HG03565 (cell line): ENCODE measurements at regions not wholly inside any gene's neighbourhood (a gene's known extent, or its start where the extent isn't known, plus 50 kb on each side); places are given as distances from the start of the nearest gene placed in this dataset.

ENCODE experiments used
- ATAC-seq: cut with Tn5 transposase; IDR thresholded peaks from one replicate; pipeline ENCODE4 v1.9.1; 2021; ENCODE audit warnings: mild to moderate bottlenecking, moderate library complexity; ENCODE audit not compliant: unreplicated experiment

- ATAC-seq = no peak
Measured at GRCh38 chr1:239778208-239778813, 313.4 kb upstream of the FMN2 start.

DNA sequence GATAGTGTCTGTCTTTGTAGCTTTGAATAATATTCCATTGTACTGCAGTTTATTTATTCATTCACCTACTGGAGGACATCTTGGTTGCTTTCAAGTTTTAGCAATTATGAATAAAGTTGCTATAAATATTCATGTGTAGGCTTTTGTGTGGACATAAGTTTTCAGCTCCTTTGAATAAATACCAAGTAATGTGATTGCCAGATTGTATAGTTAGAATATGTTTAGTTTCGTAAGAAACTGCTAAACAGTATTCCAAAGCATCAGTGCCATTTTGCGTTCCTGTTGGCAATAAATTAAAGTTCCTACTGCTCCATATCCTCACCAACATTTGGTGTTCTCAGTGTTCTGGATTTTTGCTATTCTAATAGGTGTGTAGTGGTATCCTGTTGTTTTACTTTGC lies 311.7 kb upstream of the FMN2 start:
- no peak for ATAC-seq

DNA sequence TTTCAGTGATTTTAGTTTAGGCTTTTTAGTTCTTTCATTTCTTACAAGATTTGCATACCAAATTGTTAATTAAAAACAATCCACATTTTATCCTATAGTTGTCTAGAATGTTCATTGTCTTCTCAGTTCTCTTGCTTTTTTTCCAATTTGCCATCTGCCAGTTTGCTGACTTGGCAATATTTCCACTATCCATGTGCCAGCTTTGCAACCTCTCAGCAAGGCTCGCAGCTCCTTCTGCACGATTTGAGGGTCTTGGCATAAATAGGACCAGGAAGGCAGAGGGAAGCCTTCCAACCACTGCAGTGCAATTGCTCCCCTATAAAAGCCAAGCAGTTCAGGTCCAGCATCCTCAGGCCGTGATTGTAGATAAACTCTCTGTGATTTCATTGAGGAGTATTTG lies 306.8 kb upstream of the FMN2 start:
- ATAC-seq = no peak

- ATAC-seq = no peak
Measured at GRCh38 chr1:239785576-239785975, 306.1 kb upstream of the FMN2 start.

- ATAC-seq = no peak
Measured at GRCh38 chr1:239786464-239786863, 305.2 kb upstream of the FMN2 start.

DNA sequence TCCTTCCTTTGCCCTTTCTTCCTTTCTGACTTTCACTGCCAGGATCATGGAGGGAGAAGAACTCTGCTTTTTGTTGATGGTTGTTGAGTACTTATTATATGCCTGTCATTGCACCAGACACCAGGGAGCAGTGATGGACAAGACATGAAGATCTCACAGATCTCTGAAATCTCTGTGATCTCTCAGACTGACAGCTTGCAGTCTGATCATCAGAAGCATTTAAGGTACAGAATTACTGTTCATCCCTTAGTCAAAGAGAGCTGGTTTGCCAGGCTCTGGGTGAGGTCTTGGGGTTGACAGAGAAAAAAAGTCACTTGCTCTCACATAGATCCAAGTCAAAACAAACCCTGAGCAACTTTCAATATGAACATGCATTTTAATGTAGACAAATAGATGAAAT lies 299.5 kb upstream of the FMN2 start:
- no peak for ATAC-seq

DNA sequence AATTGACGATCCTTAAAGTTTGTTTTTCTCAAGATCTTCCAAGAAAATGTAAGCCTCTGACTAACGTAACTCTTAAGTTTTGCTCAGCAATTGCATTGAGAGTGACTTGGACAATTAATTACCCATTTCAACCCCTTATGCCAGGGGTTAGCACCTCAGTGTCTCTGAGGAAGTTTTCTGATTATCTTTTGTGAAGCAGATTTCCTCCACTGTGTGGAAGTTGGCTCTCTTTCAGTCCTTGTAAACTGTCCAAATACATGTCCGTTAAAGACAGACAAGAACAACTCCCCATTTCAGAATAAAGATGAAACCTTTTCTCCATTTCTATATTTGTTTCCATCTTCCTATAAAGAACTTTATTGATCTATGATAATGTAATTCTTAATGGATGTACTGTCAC lies 296.4 kb upstream of the FMN2 start:
- no peak for ATAC-seq

DNA sequence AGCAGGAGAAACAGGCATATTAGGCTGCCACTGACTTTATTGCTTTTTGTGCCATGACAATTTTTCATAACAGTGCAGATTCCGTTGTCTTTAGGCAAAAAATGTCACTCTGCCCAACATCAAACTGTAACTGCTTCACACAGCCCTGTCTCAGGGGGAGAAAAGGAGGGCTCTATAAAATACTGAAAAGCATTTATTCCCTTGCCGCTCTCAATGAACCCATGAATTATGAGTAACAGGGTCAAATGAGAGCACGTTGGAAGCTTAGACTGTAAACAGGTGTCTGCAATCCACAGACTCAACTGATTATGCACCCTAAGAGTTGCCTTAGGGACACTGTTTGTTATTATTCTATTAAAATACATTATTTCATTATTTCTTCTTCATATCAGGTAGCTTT lies 292.1 kb upstream of the FMN2 start:
- no peak for ATAC-seq

GRCh38 chr1:239800861-239801260 lies 290.8 kb upstream of the FMN2 start:
- no peak for ATAC-seq

- no peak for ATAC-seq
Measured at GRCh38 chr1:239802275-239802674, 289.4 kb upstream of the FMN2 start.

DNA sequence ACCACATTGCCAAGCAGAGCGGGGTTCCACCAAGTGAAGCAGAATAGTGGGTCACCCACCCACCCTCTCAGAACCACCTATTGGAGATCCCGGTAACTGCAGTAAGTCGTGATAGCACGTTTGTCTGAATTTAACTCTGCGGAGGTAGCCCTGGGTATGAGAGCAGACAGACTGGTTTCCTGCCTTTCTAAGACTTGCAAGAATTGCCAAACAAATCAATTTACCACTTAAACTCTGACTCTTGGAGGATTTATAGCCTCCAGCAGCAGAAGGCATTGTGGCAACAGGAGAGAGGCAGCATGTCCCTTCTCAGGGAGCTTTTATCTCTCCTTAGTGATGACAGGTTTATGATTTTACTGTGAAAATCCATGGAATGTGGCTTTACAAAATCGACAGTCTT lies 287.9 kb upstream of the FMN2 start:
- no peak for ATAC-seq

GRCh38 chr1:239804266-239804665 lies 287.4 kb upstream of the FMN2 start:
- ATAC-seq = no peak

DNA sequence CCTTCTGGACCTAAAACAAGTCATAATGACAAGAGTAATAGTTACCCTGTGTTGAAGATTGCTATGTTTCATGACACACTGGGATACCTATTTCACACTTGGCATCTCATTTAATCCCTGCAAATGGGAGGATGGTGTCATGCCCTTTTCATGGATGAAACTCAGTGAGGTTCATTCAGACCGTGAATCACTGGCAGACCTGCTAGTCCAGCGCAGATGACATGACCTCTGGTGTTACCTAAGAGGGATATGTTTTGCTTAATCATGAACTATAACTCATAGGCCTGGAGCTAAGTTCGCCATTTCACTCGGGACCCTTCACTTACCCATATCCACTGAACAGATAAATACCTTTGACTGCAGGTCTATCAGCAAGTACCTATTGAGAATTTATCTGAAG lies 286.6 kb upstream of the FMN2 start:
- ATAC-seq = no peak

GRCh38 chr1:239805851-239806772 lies 285.6 kb upstream of the FMN2 start:
- no peak for ATAC-seq

DNA sequence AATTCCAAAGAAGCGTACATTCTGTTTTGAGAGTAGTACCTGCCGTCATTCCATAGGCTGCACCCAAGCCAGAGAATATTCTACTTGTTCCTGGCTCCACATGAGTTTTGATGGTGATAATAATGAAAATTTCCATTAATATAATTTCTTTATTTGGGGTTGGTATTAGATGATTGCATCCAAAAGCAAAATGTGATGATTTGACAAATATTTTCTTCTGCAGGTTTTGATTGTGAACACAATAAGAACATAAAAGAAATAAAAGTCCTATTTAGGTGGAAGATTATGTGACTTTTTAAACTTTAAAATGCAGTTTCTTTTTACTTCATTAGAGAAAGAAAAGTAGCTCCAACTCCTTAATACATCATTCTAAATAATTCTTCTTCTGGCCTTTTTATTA lies 284.8 kb upstream of the FMN2 start:
- no peak for ATAC-seq

DNA sequence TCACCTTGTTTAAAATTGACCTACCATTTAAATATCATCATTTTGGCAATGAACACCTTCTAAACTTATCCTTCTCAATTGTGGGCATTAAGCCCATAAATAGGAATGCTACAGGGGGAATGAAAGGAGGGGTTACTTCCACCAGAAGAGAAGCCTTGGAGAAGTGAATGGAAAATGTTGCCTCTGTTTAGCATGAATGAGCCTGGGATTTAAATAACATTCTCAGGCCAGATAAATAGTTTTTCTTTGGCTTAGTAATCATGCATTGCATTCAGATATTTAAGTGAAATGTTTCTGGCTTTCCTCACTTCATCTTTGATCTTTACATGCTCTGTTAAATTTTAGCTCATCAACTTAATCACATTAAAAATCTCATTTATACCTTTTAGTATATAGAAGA lies 284.3 kb upstream of the FMN2 start:
- no peak for ATAC-seq

DNA sequence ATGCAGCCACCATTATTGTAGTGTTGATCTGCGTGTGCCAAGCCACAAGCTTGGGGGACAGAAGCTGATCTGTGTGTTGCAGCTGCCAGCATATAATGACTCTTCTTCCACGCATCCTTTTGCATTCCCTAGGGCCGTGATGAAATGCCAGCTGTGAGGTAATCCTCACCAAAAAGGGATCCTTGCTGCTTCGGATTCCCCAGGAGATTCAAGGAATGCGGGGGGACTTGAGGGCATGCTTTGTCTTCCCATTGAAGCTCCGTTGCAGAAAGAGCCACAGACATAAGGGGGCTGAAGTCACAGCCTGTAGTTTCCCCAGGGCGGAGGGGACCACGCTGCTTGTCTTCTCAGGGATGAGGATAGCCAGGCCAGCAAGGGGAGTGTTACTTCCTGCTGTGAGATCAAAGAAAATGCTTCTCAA lies 281.6 kb upstream of the FMN2 start:
- no peak for ATAC-seq

DNA sequence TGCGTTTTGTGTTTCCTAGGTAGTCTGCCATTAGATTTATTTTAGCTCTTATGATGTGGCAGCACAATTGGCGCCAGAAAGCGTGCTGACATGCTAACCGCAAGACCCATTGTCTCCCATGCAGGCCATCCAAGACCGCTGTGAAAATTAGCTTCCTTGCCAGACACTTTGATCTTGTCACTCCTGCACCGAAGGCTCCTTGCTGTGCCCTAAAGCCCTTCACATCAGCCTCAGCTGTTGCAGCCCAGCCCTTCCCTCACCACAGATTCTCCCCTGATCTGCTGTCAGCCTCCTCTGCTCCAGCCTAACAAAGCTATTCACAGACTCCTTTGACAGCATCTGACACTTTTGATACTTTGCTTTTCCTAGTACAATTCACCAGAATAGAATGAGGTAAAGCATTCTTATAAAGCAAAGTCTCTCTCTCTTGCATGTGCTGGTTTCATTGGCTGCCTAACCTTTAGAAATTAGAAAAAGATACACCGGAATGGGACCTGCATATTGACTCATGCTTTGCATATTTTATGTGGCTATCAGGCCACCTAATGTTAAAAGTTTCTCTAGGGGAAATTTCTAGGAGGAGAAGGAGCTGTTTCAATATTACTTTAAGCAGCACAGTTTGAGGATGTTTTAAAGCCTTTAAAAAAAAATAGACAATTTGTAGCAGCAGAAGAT lies 280.3 kb upstream of the FMN2 start:
- ATAC-seq = no peak

- no peak for ATAC-seq
Measured at GRCh38 chr1:239812580-239812979, 279.1 kb upstream of the FMN2 start.

GRCh38 chr1:239814306-239814881 lies 277.3 kb upstream of the FMN2 start:
- no peak for ATAC-seq

GRCh38 chr1:239815074-239815473 lies 276.6 kb upstream of the FMN2 start:
- ATAC-seq = no peak
